Esophagus muscularis mucosa (tissue), 4 donors: ENCODE measurements at regions not wholly inside any gene's neighbourhood (a gene's known extent, or its start where the extent isn't known, plus 50 kb on each side); places are given as distances from the start of the nearest gene placed in this dataset.

ENCODE experiments used
- DNase-seq: peaks from one replicate; pipeline ENCODE4 v3.0.0-alpha.2; 2017; ENCODE audit errors: extremely low spot score
- H3K27ac ChIP-seq, 4 donors: fragments of 200-600 bp; sonication (generic); replicated peaks in 1 of 4; 1 replicate in 3 of 4; 2 replicates in 1 of 4; pipeline ENCODE4 v1.5.1; 2016 to 2019; ENCODE audit warnings: mild to moderate bottlenecking in 1 of 4
- H3K27me3 ChIP-seq, 4 donors: fragments of 200-600 bp; sonication (generic); one replicate each; pipeline versions ENCODE4 v1.5.1 to v1.6.0; 2016 to 2019
- H3K36me3 ChIP-seq, 4 donors: fragments of 200-600 bp; sonication (generic); one replicate each; pipeline ENCODE4 v1.5.1; 2016 to 2019
- H3K4me1 ChIP-seq, 4 donors: fragments of 200-600 bp; sonication (generic); one replicate each; pipeline ENCODE4 v1.5.1; 2016 to 2019
- H3K4me3 ChIP-seq, 4 donors: fragments of 200-600 bp; sonication (generic); 1 replicate in 2 of 4; 2 replicates in 2 of 4; pipeline ENCODE4 v1.5.1; 2016 to 2019; ENCODE audit warnings: mild to moderate bottlenecking in 4 of 4, moderate library complexity in 1 of 4
- H3K9me3 ChIP-seq, 4 donors: fragments of 200-600 bp; sonication (generic); 1 replicate in 3 of 4; 2 replicates in 1 of 4; pipeline ENCODE4 v1.5.1; 2016 to 2019
- CTCF ChIP-seq, 3 experiments: fragments of 200-600 bp in 2 of 3; fragments of 450-650 bp in 1 of 3; sonication (generic) in 2 of 3; IDR thresholded peaks; one replicate each; pipeline ENCODE4 v1.5.1; 2017 to 2019; ENCODE audit warnings: antibody characterized with exemption in 3 of 3, mild to moderate bottlenecking in 2 of 3, moderate library complexity in 1 of 3
- EP300 ChIP-seq: sonication (generic); formaldehyde crosslinking; IDR thresholded peaks from one replicate; pipeline ENCODE4 v1.6.1; 2017; ENCODE audit warnings: antibody characterized with exemption
- POLR2A ChIP-seq: fragments of 450-650 bp; IDR thresholded peaks from one replicate; pipeline ENCODE4 v1.6.1; 2017; ENCODE audit warnings: antibody characterized with exemption, moderate library complexity, mild to moderate bottlenecking, low read depth
- POLR2AphosphoS5 ChIP-seq, 2 donors: sonication (generic); formaldehyde crosslinking; IDR thresholded peaks; one replicate each; pipeline ENCODE4 v1.6.1; 2017; ENCODE audit warnings: antibody characterized with exemption in 2 of 2
- WGBS: methylation state at CpG from one replicate; pipeline ENCODE4 v1.1.5; 2018; 5-methylcytosine and 5-hydroxymethylcytosine counted together
- intact Hi-C: fragments of 100-400 bp; cut with DNase I; formaldehyde crosslinking; loops from one replicate; pipeline ENCODE4 v1.15.1; 2023

GRCh38 chr7:4549681-4550080 is 132.4 kb upstream of the FOXK1 start:
- Histone ChIP-seq H3K27me3 (peaks cover 0 to 9% (median 0%) of the 10 kb centered on the region in 4 donors), H3K4me1 (no peaks in the 10 kb centered on the region), H3K9me3 (peaks cover 0 to 29% (median 26%) of the 10 kb centered on the region in 4 donors), H3K27ac (no peak overlapping the region), H3K4me3 (no peak overlapping the region), H3K36me3 (no peaks in the 10 kb centered on the region)
- WGBS, result 50% methylated on average over 1 of the region's 1 CpG
- TF ChIP-seq POLR2A, result no peak
- TF ChIP-seq POLR2AphosphoS5 (IDR thresholded peaks at IDR 0.05), result no peak
- TF ChIP-seq CTCF (IDR thresholded peaks at IDR 0.05), result no peak
- no peak for TF ChIP-seq EP300
- intact Hi-C loops, result no loop called here
- DNase-seq, result no peak

GRCh38 chr7:4550117-4550516 is 132.0 kb upstream of the FOXK1 start:
- Histone ChIP-seq H3K27me3 (peaks cover 0 to 9% (median 0%) of the 10 kb centered on the region in 4 donors), H3K4me3 (no peak overlapping the region), H3K36me3 (no peaks in the 10 kb centered on the region), H3K9me3 (peaks cover 0 to 31% (median 28%) of the 10 kb centered on the region in 4 donors), H3K4me1 (no peaks in the 10 kb centered on the region), H3K27ac (no peak overlapping the region)
- TF ChIP-seq EP300 (no peak), CTCF (IDR thresholded peaks at IDR 0.05) (no peak)
- intact Hi-C loops, result no loop called here
- 5% methylated on average over 1 of the region's 1 CpG for WGBS
- DNase-seq, result no peak

GRCh38 chr7:4552985-4553384 is 129.1 kb upstream of the FOXK1 start:
- WGBS, result 95% methylated on average over 1 of the region's 1 CpG
- Histone ChIP-seq H3K27ac (no peak overlapping the region), H3K4me1 (no peaks in the 10 kb centered on the region), H3K9me3 (peaks cover 0 to 38% (median 30%) of the 10 kb centered on the region in 4 donors), H3K27me3 (peaks cover 0 to 14% (median 0%) of the 10 kb centered on the region in 4 donors), H3K36me3 (no peaks in the 10 kb centered on the region), H3K4me3 (no peak overlapping the region)
- intact Hi-C loops, result no loop called here
- DNase-seq, result no peak
- TF ChIP-seq POLR2AphosphoS5 (IDR thresholded peaks at IDR 0.05) (no peak), CTCF (IDR thresholded peaks at IDR 0.05) (no peak), POLR2A (no peak), EP300 (no peak)

GRCh38 chr7:4556868-4557793 is 125.0 kb upstream of the FOXK1 start:
- intact Hi-C loops, result no loop called here

More at GRCh38 chr7:4556868-4557793, 125.0 kb upstream of the FOXK1 start:
- peaks cover 0 to 33% (median 25%) of the 10 kb centered on the region in 4 donors for H3K9me3 ChIP-seq
- TF ChIP-seq POLR2A (no peak), POLR2AphosphoS5 (IDR thresholded peaks at IDR 0.05) (no peak), EP300 (no peak), CTCF (IDR thresholded peaks at IDR 0.05) (no peak)
- no peak for DNase-seq
- H3K27ac ChIP-seq, result no peak overlapping the region
- H3K4me1 ChIP-seq, result no peaks in the 10 kb centered on the region
- peaks cover 0 to 28% (median 0%) of the 10 kb centered on the region in 4 donors for H3K27me3 ChIP-seq
- H3K36me3 ChIP-seq, result no peaks in the 10 kb centered on the region
- 69% methylated on average over 18 of the region's 18 CpGs for WGBS
- H3K4me3 ChIP-seq, result no peak overlapping the region
